ENCODE measurements at regions not wholly inside any gene's neighbourhood (a gene's known extent, or its start where the extent isn't known, plus 50 kb on each side); places are given as distances from the start of the nearest gene placed in this dataset.
"Not testable (repeated sequence)": the region's sequence is repeated elsewhere in the genome, so short reads cannot be mapped to it uniquely, and the experiment has no call there.

DNA sequence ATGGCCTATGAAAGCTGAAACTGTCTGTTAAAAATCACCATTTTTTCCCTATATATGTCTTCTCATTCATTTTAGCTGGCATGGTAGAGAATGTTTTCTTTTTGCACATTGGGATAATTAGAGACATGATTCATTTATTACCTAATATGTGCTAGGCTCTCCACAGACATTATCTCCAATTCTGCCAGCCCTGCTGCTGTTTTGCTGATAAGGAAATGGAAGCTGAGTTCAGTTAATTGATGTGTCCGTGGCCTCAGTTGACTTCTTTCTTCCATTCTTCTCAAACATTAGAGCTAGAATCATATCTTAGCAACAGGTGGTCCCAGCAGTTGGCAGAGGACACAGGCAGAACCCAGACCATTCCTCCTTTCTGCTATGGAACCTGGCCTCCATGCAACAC is 644.1 kb upstream of the CITED2 start:
- H3K4me3 ChIP-seq (ENCODE audit: low read depth in 1 of 2, low read length in 2 of 2), result no peak overlapping the region
- no peaks in the 10 kb centered on the region for H3K36me3 ChIP-seq (ENCODE audit: control insufficient read depth in 1 of 2, insufficient read depth in 2 of 2, low read length in 2 of 2)
- H3K27ac ChIP-seq (ENCODE audit: low read length), result no peak overlapping the region
- H3K27me3 ChIP-seq (ENCODE audit: low read depth, low read length), result no peaks in the 10 kb centered on the region
- peaks cover 0 to 5% of the 10 kb centered on the region in 2 donors for H3K4me1 ChIP-seq (ENCODE audit: control insufficient read depth in 1 of 2, insufficient read depth in 2 of 2, low read length in 2 of 2)
- H3K9me3 ChIP-seq (ENCODE audit: control insufficient read depth in 1 of 2, low read length in 2 of 2), result peaks cover 0 to 15% of the 10 kb centered on the region in 2 donors

DNA sequence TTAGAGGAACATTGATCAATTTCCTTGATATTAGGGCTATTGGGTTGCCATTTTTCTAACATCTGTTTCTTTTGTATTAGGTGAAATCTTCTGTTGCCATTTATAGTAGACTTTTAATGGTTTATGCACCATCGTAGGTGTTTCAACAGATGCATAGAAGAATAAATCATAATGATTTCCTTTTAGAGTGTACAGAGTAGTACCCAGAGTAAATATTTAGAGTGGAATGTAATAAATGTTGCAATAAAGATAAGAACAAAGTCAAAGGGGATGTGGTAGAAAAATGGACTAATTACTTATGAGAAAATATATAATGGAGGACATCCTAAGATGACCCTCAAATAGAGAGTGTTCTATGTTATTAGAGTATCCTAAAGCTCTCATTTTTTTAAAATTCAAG is 643.0 kb upstream of the CITED2 start:
- Histone ChIP-seq H3K4me3 (ENCODE audit: low read depth in 1 of 2, low read length in 2 of 2) (no peak overlapping the region), H3K4me1 (ENCODE audit: control insufficient read depth in 1 of 2, insufficient read depth in 2 of 2, low read length in 2 of 2) (peaks cover 0 to 5% of the 10 kb centered on the region in 2 donors), H3K9me3 (ENCODE audit: control insufficient read depth in 1 of 2, low read length in 2 of 2) (peaks cover 0 to 15% of the 10 kb centered on the region in 2 donors), H3K27ac (ENCODE audit: low read length) (no peak overlapping the region), H3K27me3 (ENCODE audit: low read depth, low read length) (no peaks in the 10 kb centered on the region), H3K36me3 (ENCODE audit: control insufficient read depth in 1 of 2, insufficient read depth in 2 of 2, low read length in 2 of 2) (no peaks in the 10 kb centered on the region)

DNA sequence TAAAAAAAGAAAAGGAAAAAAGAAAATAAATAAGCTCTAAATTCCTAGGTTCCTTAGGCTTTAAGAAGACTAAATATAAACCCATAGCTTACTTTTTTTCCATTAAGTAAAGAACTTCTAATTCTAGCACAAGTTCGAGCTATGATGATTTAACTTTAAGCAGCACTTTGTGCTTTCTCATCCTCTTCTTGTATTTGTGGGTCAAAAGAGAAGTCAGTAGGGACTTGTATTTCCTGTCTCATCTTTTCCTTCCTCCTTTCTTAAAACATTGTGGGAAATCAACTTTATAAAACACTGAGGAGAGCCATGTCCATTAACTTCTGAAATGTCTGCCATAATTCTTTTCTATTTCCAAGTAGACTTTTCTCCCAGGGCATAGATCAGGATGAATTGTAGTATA is 637.7 kb upstream of the CITED2 start:
- Histone ChIP-seq H3K9me3 (ENCODE audit: control insufficient read depth in 1 of 2, low read length in 2 of 2) (no peaks in the 10 kb centered on the region), H3K27me3 (ENCODE audit: low read depth, low read length) (no peaks in the 10 kb centered on the region), H3K4me3 (ENCODE audit: low read depth in 1 of 2, low read length in 2 of 2) (no peak overlapping the region), H3K36me3 (ENCODE audit: control insufficient read depth in 1 of 2, insufficient read depth in 2 of 2, low read length in 2 of 2) (no peaks in the 10 kb centered on the region), H3K27ac (ENCODE audit: low read length) (no peak overlapping the region), H3K4me1 (ENCODE audit: control insufficient read depth in 1 of 2, insufficient read depth in 2 of 2, low read length in 2 of 2) (no peaks in the 10 kb centered on the region)

DNA sequence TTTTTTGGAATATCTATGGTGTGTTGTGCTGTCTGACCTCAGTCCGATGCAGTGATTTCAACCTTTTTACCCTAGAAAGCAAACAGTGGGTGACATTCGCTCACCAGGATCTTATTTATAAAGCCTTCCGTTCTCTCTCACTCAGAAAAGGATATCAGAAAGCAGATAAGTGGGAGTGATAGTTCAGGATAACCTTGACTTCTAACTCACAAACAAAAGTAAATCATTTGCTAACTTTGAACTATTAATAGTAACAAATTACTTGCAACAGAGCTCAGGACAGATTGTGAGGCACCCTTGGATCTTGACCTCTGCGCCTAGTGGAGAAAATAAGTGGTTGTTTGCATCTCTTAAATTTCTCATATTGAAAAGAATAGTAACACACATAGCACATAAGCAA is 637.1 kb upstream of the CITED2 start:
- Histone ChIP-seq H3K4me3 (ENCODE audit: low read depth in 1 of 2, low read length in 2 of 2) (no peak overlapping the region), H3K27me3 (ENCODE audit: low read depth, low read length) (no peaks in the 10 kb centered on the region), H3K27ac (ENCODE audit: low read length) (no peak overlapping the region), H3K36me3 (ENCODE audit: control insufficient read depth in 1 of 2, insufficient read depth in 2 of 2, low read length in 2 of 2) (no peaks in the 10 kb centered on the region), H3K9me3 (ENCODE audit: control insufficient read depth in 1 of 2, low read length in 2 of 2) (no peaks in the 10 kb centered on the region), H3K4me1 (ENCODE audit: control insufficient read depth in 1 of 2, insufficient read depth in 2 of 2, low read length in 2 of 2) (no peaks in the 10 kb centered on the region)

DNA sequence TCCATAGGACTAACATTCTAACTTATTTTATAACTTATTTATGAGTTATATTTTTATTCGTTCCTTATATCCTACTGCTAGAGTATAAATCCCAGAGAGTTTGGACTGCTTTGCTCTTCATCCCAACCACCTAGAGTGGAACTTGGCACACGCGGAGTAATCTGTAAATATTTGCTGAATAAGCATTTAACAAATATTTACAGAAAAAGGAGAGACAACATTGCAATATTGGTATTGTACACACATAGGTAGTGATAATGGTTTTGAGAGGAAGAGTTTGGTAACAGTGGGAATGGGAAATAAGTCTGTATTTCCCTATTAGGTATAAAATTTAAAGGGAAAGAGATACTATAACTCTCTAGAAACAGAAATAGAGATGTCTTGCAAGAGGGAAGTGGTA is 634.8 kb upstream of the CITED2 start:
- no peak overlapping the region for H3K4me3 ChIP-seq (ENCODE audit: low read depth in 1 of 2, low read length in 2 of 2)
- no peaks in the 10 kb centered on the region for H3K27me3 ChIP-seq (ENCODE audit: low read depth, low read length)
- H3K27ac ChIP-seq (ENCODE audit: low read length), result no peak overlapping the region
- no peaks in the 10 kb centered on the region for H3K36me3 ChIP-seq (ENCODE audit: control insufficient read depth in 1 of 2, insufficient read depth in 2 of 2, low read length in 2 of 2)
- H3K9me3 ChIP-seq (ENCODE audit: control insufficient read depth in 1 of 2, low read length in 2 of 2), result no peaks in the 10 kb centered on the region
- no peaks in the 10 kb centered on the region for H3K4me1 ChIP-seq (ENCODE audit: control insufficient read depth in 1 of 2, insufficient read depth in 2 of 2, low read length in 2 of 2)

DNA sequence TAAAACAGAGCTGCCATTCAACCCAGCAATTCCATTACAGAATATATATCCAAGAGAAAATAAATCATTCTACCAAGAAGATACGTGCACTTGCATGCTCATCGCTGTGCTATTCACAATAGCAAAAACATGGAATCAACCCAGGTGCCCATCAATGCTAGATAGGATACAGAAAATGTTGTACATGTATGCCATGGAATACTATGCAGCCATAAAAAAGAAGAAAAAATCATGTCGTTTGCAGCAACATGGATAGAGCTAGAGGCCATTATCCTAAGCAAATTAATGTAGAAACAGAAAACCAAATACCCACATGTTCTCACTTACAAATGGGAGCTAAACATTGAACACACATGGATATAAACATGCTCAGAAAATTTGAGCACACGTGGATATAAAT is 633.1 kb upstream of the CITED2 start:
- Histone ChIP-seq H3K36me3 (ENCODE audit: control insufficient read depth in 1 of 2, insufficient read depth in 2 of 2, low read length in 2 of 2) (no peaks in the 10 kb centered on the region), H3K9me3 (ENCODE audit: control insufficient read depth in 1 of 2, low read length in 2 of 2) (no peaks in the 10 kb centered on the region), H3K4me1 (ENCODE audit: control insufficient read depth in 1 of 2, insufficient read depth in 2 of 2, low read length in 2 of 2) (no peaks in the 10 kb centered on the region), H3K27me3 (ENCODE audit: low read depth, low read length) (no peaks in the 10 kb centered on the region), H3K27ac (ENCODE audit: low read length) (no peak overlapping the region), H3K4me3 (ENCODE audit: low read depth in 1 of 2, low read length in 2 of 2) (no peak overlapping the region)

DNA sequence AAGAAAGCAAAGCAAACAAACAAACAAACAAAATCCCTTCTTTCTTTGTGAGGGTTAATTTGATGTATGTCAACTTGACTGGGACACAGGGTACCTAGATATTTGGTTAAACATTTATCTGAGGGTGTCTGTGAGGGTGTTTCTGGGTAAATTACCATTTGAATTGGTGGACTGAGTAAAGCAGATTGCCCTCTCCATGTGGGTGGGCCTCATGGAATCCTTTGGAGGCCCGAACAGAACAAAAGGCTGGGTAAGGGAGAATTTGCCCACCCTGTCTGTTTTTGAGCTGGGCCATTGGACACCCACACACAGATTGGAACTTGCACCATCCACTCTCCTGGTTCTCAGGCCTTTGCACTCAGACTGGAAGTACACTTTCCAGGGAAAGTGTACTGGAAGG is 628.8 kb upstream of the CITED2 start:
- H3K36me3 ChIP-seq (ENCODE audit: control insufficient read depth in 1 of 2, insufficient read depth in 2 of 2, low read length in 2 of 2), result no peaks in the 10 kb centered on the region
- no peak overlapping the region for H3K4me3 ChIP-seq (ENCODE audit: low read depth in 1 of 2, low read length in 2 of 2)
- H3K9me3 ChIP-seq (ENCODE audit: control insufficient read depth in 1 of 2, low read length in 2 of 2), result no peaks in the 10 kb centered on the region
- H3K4me1 ChIP-seq (ENCODE audit: control insufficient read depth in 1 of 2, insufficient read depth in 2 of 2, low read length in 2 of 2), result no peaks in the 10 kb centered on the region
- no peaks in the 10 kb centered on the region for H3K27me3 ChIP-seq (ENCODE audit: low read depth, low read length)
- no peak overlapping the region for H3K27ac ChIP-seq (ENCODE audit: low read length)

DNA sequence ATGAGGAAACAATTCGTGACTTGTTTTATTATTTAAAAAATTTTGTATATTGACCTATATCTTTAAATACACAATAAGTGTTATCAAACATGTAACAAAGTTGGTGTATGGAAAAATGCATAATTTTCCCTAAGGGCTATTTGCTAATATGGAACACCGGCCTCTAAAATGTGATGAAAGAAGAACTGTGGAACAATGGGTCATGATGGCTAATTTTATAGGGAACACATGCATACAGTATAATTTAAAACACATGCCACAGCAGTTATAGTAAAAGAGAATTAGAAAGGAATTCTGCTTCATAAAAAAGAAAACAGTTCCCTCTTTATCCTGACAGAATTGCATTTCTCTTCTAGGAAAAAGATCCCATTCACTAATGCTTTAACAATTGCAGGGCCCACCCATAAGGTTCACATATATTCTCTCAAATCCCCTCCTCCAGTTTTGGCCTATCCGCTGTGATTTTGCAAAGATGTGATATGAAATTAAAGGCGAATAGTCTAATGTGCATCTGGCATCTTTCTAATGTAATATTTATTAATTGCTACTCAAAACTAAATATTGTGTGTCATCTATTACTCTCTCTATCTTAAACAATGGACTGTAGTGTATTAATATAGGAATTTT is 628.1 kb upstream of the CITED2 start:
- Histone ChIP-seq H3K9me3 (ENCODE audit: control insufficient read depth in 1 of 2, low read length in 2 of 2) (no peaks in the 10 kb centered on the region), H3K4me3 (ENCODE audit: low read depth in 1 of 2, low read length in 2 of 2) (no peak overlapping the region), H3K36me3 (ENCODE audit: control insufficient read depth in 1 of 2, insufficient read depth in 2 of 2, low read length in 2 of 2) (no peaks in the 10 kb centered on the region), H3K4me1 (ENCODE audit: control insufficient read depth in 1 of 2, insufficient read depth in 2 of 2, low read length in 2 of 2) (no peaks in the 10 kb centered on the region), H3K27ac (ENCODE audit: low read length) (no peak overlapping the region), H3K27me3 (ENCODE audit: low read depth, low read length) (no peaks in the 10 kb centered on the region)

DNA sequence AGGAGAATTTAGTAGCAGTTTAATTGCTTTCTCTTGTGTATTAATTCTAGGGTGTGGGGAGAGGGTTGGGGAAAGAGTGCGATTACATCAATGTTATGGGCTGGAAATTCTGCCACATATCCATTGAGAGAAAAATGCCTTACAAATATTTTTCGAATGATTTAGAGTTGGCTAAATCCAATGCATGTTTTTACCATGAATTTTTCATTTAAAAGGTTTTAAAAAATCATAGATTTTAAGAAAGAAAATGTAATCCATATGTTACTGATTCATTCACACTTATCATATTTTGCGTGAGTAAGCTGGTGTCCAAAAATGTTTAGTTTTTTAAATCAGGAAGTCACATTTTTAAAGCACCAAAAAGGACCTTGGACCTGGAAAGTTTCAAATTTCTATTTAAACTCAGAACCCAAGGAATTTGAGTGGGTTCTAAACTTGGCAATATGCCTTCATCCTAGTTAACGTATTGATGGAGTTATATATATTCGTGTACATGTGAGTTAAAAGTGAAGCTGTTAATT is 627.4 kb upstream of the CITED2 start:
- no peaks in the 10 kb centered on the region for H3K4me1 ChIP-seq (ENCODE audit: control insufficient read depth in 1 of 2, insufficient read depth in 2 of 2, low read length in 2 of 2)
- H3K27me3 ChIP-seq (ENCODE audit: low read depth, low read length), result no peaks in the 10 kb centered on the region
- H3K4me3 ChIP-seq (ENCODE audit: low read depth in 1 of 2, low read length in 2 of 2), result no peak overlapping the region
- no peaks in the 10 kb centered on the region for H3K36me3 ChIP-seq (ENCODE audit: control insufficient read depth in 1 of 2, insufficient read depth in 2 of 2, low read length in 2 of 2)
- H3K9me3 ChIP-seq (ENCODE audit: control insufficient read depth in 1 of 2, low read length in 2 of 2), result no peaks in the 10 kb centered on the region
- H3K27ac ChIP-seq (ENCODE audit: low read length), result no peak overlapping the region

DNA sequence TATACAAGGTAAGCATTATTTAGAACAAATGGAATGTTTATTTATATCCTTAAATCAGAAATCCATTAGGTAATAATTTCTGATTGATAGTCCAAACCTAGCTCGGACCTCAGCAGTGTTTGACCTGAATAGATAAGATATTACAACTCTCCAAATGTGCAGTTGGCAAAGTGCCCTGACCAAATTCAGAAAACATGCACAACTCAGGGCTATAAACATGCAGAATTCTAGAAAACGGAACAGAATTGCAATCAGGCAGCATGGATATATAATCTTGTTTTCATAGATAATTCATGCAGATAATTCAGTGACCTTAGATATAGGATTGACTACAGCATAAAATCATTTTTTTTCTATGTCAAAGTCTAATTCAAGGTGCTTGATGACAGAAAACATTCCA is 626.6 kb upstream of the CITED2 start:
- Histone ChIP-seq H3K27ac (ENCODE audit: low read length) (no peak overlapping the region), H3K4me3 (ENCODE audit: low read depth in 1 of 2, low read length in 2 of 2) (no peak overlapping the region), H3K36me3 (ENCODE audit: control insufficient read depth in 1 of 2, insufficient read depth in 2 of 2, low read length in 2 of 2) (no peaks in the 10 kb centered on the region), H3K4me1 (ENCODE audit: control insufficient read depth in 1 of 2, insufficient read depth in 2 of 2, low read length in 2 of 2) (no peaks in the 10 kb centered on the region), H3K27me3 (ENCODE audit: low read depth, low read length) (no peaks in the 10 kb centered on the region), H3K9me3 (ENCODE audit: control insufficient read depth in 1 of 2, low read length in 2 of 2) (no peaks in the 10 kb centered on the region)

DNA sequence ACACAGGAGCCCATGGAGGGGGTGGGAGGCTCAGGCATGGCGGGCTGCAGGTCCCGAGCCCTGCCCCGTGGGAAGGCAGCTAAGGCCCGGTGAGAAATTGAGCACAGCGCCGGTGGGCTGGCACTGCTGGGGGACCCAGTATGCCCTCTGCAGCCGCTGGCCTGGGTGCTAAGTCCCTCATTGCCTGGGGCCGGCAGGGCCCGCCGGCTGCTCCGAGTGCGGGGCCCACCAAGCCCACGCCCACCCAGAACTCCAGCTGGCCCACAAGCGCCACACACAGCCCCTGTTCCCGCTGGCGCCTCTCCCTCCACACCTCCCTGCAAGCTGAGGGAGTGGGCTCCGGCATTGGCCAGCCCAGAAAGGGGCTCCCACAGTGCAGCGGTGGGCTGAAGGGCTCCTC is 625.2 kb upstream of the CITED2 start:
- H3K4me3 ChIP-seq (ENCODE audit: low read depth in 1 of 2, low read length in 2 of 2); H3K27me3 ChIP-seq (ENCODE audit: low read depth, low read length); H3K9me3 ChIP-seq (ENCODE audit: control insufficient read depth in 1 of 2, low read length in 2 of 2); H3K4me1 ChIP-seq (ENCODE audit: control insufficient read depth in 1 of 2, insufficient read depth in 2 of 2, low read length in 2 of 2); H3K36me3 ChIP-seq (ENCODE audit: control insufficient read depth in 1 of 2, insufficient read depth in 2 of 2, low read length in 2 of 2); H3K27ac ChIP-seq (ENCODE audit: low read length): not testable (repeated sequence)

DNA sequence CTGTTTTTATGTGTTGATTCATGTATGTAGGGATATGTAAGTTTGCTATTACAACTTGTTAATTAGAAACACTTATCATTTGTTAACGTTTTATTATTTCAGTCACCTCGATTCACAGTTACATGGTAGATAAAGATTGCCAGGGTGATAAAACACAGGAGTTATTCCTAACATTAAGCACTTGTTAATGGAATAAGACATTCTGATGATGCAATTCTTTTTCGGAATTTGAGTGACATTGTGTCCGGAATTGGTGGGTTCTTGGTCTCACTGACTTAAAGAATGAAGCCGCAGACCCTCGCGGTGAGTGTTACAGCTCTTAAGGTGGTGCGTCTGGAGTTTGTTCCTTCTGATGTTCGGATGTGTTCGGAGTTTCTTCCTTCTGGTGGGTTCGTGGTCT is 624.0 kb upstream of the CITED2 start:
- H3K9me3 ChIP-seq (ENCODE audit: control insufficient read depth in 1 of 2, low read length in 2 of 2); H3K27me3 ChIP-seq (ENCODE audit: low read depth, low read length): not testable (repeated sequence)

More for the DNA sequence above, 624.0 kb upstream of the CITED2 start:
- not testable (repeated sequence) for H3K4me1 ChIP-seq (ENCODE audit: control insufficient read depth in 1 of 2, insufficient read depth in 2 of 2, low read length in 2 of 2); H3K27ac ChIP-seq (ENCODE audit: low read length); H3K36me3 ChIP-seq (ENCODE audit: control insufficient read depth in 1 of 2, insufficient read depth in 2 of 2, low read length in 2 of 2); H3K4me3 ChIP-seq (ENCODE audit: low read depth in 1 of 2, low read length in 2 of 2)
